T follicular helper cell (primary cell): ENCODE measurements at regions not wholly inside any gene's neighbourhood (a gene's known extent, or its start where the extent isn't known, plus 50 kb on each side); places are given as distances from the start of the nearest gene placed in this dataset.

ENCODE experiments used
- DNase-seq: peaks from one replicate; pipeline ENCODE4 v3.0.0-alpha.2; 2020; ENCODE audit warnings: low read depth

- no peak for DNase-seq
Observed at GRCh38 chr9:119088002-119088547, 281.2 kb downstream of the BRINP1 start.

- DNase-seq: no peak
Observed at GRCh38 chr9:119091074-119091473, 278.2 kb downstream of the BRINP1 start.

DNA sequence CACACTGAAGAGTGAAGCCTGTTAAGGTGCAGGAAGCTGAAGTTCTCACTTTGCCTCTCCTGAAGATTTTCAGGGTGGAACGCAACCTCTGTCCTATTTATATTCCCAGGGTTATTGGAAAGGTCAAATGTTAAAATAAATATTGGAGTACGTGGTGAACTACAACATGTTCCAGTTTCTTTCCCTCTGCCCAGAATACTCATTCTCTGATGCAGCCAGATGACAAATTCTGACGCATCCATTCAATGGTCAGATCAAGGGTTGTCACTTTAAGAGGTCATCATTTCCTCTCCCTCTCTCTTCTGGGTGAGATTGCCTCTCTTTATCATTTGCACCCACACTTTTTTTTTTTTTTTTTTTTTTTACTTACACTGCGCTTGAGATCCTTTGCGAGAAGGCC, 277.1 kb downstream of the BRINP1 start:
- no peak for DNase-seq

DNA sequence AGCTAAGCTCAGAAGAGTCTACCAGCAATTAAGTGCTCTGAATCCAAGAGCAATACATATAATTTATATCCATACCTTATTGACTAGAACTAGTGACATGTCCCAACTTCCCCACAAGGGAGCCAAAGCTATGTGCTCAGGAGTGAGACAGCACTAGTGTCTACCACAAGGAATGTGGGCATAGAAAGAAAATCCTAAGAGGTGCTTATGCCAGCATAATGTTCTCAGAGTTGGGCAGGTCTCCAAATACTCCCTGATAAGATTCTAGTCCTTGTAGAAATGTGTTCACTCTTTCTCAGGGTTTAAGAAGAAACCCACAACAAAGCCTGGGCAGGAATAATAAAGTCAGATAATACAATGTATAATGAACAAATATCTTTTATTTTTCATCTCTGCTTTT, 275.1 kb downstream of the BRINP1 start:
- DNase-seq: no peak

DNA sequence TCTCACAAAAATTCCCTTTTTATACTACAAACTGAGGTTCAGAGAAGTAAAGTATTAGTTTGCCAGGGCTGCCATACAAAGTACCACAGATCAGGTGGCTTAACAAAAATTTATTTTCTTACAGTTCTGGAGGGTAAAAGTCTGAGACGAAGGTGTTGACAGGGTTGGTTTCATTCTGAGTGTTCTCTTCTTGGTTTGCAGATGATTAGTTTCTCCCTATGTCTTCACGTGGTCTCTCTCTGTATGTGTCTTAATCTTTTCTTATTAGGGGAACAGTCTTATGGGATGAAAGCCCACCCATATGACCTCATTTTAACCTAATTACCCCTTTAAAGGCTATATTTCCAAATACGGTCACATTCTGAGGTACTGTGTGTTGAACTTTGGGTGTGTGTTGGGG, 274.2 kb downstream of the BRINP1 start:
- DNase-seq: no peak

DNA sequence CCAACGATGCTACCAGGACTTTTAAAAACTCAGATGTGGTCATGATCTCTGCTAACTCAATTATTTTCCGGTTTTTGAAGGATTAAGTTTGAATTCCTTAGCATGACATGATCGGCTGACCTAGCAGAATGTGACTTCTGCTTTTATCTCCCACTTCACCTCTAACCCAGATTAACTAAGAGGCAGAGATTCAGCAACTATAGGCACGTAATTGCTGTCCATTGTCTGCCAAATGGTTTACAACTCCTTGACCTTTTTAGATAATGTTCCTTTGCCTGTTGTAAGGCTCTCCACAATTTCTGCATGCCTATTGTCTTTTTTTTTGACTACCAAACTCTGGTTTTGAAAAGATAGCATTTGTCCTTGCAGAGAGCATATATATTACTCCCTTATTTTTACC, 268.2 kb downstream of the BRINP1 start:
- no peak for DNase-seq

DNA sequence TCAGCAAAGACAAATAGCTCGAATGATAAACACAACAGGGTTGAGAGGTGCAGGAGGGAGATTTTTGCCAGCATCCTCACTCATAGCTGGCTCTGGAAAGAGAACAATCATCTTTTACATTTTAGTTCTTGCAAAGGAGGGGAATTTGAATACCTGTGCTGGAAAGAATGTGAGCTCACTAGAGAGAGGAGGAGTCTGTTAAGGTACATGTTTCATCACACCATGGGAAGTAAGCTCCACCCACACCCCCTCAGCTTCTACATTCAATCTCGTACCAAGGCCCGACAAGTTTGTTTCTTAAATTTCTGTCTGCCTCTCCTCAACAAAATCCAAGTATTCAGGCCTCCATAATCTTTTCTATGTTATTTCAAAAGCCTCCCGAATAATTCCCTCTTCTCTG, 254.6 kb downstream of the BRINP1 start:
- no peak for DNase-seq
